DND-41 (cell line): ENCODE measurements at regions not wholly inside any gene's neighbourhood (a gene's known extent, or its start where the extent isn't known, plus 50 kb on each side); places are given as distances from the start of the nearest gene placed in this dataset.

Source experiments
- CTCF ChIP-seq: IDR thresholded peaks from 2 replicates; pipeline ENCODE4 v1.5.1; 2012; ENCODE audit warnings: borderline replicate concordance, low read length, moderate library complexity, mild to moderate bottlenecking; ENCODE audit not compliant: poor library complexity, severe bottlenecking; ENCODE audit errors: extremely low read depth
- EZH2 ChIP-seq: IDR thresholded peaks from 3 replicates; pipeline ENCODE4 v1.6.1; 2012; ENCODE audit warnings: borderline replicate concordance, low read depth, mild to moderate bottlenecking, moderate library complexity, low read length, inconsistent platforms; ENCODE audit not compliant: severe bottlenecking

- TF ChIP-seq EZH2: no peak
- TF ChIP-seq CTCF: no peak
Measured at GRCh38 chr2:239743206-239743605, 281.9 kb downstream of the NDUFA10 start.
